Activated CD4-positive, alpha-beta T cell treated with anti-CD3 and anti-CD28 coated beads for 4 hours (primary cell): ENCODE measurements at regions not wholly inside any gene's neighbourhood (a gene's known extent, or its start where the extent isn't known, plus 50 kb on each side); places are given as distances from the start of the nearest gene placed in this dataset.

Experiments used
- DNase-seq, 2 donors: peaks; one replicate each; pipeline ENCODE4 v3.0.0-alpha.2; 2020

DNA sequence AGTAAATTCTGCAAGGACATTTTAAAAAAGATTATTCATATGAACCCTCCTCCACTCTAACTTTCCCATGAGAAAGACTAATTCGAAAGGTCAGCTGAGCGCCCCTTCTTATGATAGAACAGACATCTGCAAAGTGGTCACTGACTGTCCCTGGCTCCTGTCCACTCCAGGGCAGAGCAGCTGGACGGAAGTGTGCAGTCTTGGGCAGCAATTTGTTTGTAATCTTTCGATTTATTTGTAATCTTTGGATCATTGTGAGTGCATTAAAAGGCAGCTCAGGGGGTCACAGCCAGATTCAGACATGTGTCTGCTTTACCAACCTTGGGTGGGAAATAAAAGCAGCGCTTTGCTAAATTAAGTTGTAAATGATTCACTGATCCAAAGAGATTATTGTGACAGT is 158.8 kb upstream of the ADARB2 start:
- DNase-seq, result no peak

GRCh38 chr10:1895691-1896090 is 158.4 kb upstream of the ADARB2 start:
- no peak for DNase-seq

- no peak for DNase-seq
These were observed 157.6 kb upstream of the ADARB2 start for GRCh38 chr10:1894912-1895311.

DNA sequence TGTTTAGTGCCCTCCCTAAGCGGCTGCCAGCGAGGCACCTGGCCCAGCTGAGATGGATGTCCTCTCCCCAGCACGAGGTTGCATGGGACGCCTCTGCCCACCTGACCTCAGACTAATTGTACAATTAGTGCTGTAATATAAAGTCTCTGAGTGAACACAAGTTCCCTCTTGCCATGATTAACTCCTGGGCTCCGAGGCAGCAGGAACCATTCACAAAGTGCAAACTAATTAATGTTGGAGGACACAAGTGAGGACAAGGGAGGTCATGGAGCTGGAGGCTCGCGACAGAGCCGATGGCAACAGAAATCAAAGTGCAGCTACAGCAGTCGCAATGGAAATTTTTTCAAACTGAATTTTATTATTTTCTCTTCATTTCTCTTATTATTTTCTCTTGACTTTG is 156.6 kb upstream of the ADARB2 start:
- no peak for DNase-seq

GRCh38 chr10:1886039-1886438 is 148.7 kb upstream of the ADARB2 start:
- no peak for DNase-seq

- no peak for DNase-seq
These were observed 145.4 kb upstream of the ADARB2 start for GRCh38 chr10:1882728-1883127.

DNA sequence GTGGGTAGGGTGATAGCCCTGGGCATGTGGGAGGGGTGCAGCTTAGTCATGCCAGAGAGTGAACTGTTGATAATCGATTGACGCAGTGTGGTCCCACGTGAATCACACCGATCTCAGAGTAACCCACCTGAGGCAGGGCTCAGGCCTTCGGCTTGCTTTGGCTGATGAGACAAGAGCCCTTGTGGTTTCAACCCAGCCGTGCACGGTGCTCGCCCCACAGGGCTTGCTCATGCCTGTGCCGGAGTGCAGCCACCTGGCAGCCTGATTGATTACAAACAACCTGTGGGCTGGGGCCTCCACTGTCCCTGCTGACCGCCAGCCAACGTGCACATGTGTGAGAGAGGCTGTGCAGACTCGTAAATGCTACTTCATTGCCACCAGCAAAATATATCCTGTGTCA is 144.9 kb upstream of the ADARB2 start:
- DNase-seq, result no peak

- no peak for DNase-seq
These were observed 144.3 kb upstream of the ADARB2 start for GRCh38 chr10:1881636-1882035.

DNA sequence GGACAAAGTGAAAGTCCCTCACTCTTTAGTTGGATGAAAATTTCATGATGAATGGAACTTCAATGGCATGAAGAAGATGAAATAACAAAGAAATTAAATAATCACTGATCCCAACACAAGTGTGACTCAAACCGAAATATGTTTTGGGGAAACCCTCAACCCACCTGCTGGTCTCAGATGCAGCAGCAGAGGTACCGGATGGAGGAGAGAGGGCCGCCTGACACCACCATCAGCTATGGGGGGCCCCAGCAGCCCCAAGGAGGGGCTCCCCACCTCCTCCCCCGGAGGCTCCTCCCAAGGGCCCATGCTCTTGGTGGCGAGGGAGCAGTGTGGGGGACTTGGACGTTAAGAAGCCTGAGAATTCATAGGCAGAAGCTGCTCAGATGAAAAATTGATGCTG is 137.2 kb upstream of the ADARB2 start:
- DNase-seq, result no peak

- no peak for DNase-seq
These were observed 136.5 kb upstream of the ADARB2 start for GRCh38 chr10:1873661-1874315.

GRCh38 chr10:1872151-1872726 is 134.9 kb upstream of the ADARB2 start:
- no peak for DNase-seq

DNA sequence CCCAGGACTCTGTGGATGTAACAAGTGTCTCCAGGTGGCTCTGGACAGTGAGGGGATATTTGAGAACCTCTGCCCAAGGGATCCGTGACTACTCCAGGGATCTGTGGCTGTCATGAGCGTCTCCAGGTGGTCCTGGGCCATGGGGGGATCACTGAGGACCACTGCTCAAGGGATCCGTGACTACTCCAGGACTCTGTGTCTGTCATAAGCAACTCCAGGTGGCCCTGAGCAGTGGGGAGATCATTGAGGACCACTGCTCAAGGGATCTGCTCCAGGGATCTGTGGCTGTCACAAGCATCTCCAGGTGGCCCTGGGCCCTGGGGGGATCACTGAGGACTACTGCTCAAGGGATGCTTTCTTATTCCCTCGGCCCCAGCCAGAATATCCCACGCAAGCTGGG is 133.2 kb upstream of the ADARB2 start:
- DNase-seq, result no peak

DNA sequence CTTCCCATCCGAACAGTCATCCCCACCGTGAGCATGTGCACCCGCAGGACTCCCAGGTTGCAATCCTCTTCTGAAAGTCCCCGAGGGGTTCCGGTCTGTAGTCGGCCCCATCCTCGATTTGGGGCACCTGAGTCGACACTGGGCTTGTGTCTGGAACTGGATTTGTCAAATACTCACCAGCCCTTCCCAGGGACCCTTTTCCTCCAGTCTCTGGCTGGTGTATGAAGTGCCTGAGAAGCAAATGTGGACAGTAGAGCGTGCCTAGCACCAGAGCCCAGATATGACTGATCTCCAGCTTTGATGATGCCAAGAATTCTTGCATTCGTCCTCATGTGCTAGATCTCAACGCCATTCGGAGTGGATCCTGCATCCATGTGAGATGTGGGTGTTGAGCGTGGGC is 132.5 kb upstream of the ADARB2 start:
- no peak for DNase-seq

GRCh38 chr10:1860351-1860750 is 123.0 kb upstream of the ADARB2 start:
- DNase-seq, result no peak

- DNase-seq, result no peak
These were observed 121.2 kb upstream of the ADARB2 start for GRCh38 chr10:1858547-1858946.

DNA sequence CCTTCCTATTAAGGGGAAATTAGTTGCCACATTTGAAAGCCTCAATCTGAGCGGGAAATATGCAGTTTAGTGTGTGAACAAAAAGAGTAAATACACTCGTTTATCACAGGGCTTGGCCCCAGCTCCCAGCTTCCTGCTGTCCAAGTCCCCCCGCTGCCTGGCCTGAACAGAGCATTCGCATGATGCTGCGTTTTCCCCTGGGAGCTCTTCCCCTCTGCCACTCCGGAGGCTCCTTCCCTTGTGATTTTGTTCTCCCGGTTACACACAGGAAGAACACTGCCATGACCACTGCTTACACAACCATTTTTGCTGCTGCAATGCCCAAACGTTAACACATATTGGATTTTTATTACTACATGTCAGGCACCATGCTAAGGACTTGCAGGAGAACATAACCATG is 120.7 kb upstream of the ADARB2 start:
- DNase-seq, result no peak

- DNase-seq, result no peak
These were observed 118.6 kb upstream of the ADARB2 start for GRCh38 chr10:1855911-1856310.

DNA sequence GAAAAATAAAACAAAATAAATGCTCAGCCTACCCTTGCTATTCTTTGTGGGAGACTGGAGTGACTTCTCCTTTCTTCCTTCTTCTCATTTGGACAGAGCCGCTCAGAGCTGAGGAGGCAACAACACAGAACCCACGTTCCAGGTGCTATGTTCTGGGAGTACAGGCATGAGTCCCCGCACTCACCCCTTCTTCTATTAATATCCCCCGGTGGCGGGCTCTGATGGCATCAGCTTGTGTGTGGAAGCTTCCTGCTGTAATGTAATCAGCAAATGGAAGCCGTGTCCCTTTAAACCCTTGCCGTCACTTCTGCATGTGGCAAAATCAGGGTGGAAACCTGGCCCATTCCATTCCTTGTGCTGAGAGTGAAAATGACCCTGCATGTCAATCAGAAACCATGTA is 116.9 kb upstream of the ADARB2 start:
- no peak for DNase-seq

- DNase-seq, result no peak
These were observed 116.5 kb upstream of the ADARB2 start for GRCh38 chr10:1853801-1854200.

- no peak for DNase-seq
These were observed 115.5 kb upstream of the ADARB2 start for GRCh38 chr10:1852841-1853240.

DNA sequence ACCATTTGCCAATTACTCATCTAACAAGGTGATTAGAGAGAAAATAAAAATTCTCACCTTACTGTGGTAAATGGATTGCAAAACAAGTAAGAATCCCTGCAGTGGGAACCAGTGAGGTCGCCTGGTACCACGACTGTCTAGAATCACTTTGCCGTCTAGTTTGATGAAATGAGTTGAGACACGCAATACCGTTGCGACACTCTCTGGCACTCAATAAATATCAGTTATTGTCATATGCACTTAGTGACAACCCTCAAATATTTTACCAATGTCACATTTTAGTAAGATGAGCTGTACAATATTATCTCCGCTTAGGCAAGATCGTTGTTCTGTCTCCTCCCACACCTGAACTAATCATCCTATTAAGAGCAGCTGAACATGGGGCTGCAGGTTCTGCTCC is 114.4 kb upstream of the ADARB2 start:
- no peak for DNase-seq

DNA sequence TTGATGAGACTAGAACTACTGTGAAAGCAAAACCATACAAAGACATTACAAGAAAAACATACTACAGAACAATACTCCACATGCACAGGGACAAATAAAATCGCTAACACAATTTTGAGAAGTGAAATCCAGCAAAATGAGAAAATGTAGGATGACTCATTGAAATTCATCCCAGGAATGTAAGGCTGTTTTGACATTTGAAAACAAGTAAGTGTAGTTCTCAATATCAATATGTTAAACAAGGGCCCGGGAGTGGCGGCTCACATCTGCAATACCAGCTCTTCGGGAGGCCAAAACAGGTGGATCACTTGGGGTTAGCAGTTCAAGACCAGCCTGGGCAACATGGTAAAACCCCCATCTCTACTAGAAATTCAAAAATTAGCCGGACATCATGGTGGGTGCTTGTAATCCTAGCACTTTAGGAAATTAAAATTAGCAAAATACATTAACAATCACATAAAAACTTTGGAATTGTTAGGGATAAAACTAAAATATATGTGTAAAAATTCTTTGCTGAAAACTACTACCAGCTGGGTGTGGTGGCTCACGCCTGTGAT is 113.7 kb upstream of the ADARB2 start:
- DNase-seq, result no peak

GRCh38 chr10:1847361-1847760 is 110.0 kb upstream of the ADARB2 start:
- DNase-seq, result no peak

- no peak for DNase-seq
These were observed 108.7 kb upstream of the ADARB2 start for GRCh38 chr10:1846032-1846431.

DNA sequence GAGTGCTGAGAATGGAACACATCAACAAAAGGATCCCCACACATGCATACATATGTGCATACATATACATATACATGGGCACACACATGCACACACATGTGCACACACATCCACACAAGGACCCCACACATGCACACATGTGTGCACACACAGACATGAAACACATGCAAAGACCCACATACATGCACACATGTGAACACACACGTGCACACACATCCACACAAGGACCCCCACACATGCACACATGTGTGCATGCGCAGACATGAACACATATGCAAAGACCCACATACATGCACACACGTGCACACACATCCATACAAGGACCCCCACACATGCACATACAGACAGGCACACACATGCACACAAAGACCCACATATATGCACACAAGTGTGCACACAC is 104.4 kb upstream of the ADARB2 start:
- DNase-seq, result no peak
